ENCODE measurements at regions not wholly inside any gene's neighbourhood (a gene's known extent, or its start where the extent isn't known, plus 50 kb on each side); places are given as distances from the start of the nearest gene placed in this dataset.
"Not testable (repeated sequence)": the region's sequence is repeated elsewhere in the genome, so short reads cannot be mapped to it uniquely, and the experiment has no call there.

DNA sequence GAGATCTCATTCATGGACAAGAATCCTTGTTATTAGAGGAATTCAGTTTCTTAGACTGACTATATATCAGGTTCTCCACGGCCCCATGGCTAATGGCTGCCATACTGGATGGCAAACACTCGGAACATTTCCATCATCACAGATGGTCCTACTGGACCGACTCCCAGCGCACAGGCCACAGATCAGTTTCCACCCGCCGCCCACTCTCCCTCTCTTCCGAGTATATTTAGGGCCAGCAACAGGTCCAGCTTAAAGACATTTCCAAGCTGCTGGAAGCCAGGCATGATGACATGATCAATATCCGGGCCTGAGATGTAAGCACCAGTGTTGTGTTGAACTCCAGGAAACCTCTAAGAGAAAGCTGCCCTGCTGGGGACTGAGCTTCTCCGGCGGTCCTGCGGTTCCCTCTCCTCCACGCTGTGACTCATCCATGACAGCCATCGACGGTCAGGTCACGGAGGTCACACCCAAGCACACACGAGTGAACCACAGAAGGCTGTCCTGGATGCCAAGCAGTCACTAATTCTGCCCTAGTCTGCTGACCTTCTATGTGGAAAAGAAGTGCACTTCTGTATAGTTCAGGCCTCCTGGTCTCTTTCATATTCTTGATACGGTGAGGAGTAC is 64.4 kb upstream of the LPCAT1 start:
- not testable (repeated sequence) for DNase-seq (ENCODE audit: low spot score)

GRCh38 chr5:1583081-1583875 is 59.5 kb upstream of the LPCAT1 start:
- not testable (repeated sequence) for DNase-seq (ENCODE audit: low spot score)

DNA sequence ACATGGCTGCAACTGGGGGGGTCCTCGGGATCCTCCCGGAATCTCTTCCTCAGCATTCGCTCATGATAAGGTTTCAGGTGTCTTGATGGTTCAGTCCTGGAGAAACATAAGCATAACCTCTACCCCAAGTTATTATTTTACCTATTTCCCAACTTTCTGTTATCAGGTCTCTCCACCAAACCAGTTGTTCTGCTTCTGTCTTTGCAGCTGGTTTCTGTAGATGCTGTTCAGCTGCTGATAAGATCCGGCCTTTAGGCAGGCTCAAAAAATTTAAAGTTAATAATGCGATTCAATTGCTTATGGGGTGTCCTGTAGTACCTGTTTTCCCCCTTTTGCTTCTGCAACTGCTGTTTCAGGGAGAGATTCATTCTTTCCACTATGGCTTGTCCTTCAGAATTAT is 55.6 kb upstream of the LPCAT1 start:
- DNase-seq (ENCODE audit: low spot score): not testable (repeated sequence)

DNA sequence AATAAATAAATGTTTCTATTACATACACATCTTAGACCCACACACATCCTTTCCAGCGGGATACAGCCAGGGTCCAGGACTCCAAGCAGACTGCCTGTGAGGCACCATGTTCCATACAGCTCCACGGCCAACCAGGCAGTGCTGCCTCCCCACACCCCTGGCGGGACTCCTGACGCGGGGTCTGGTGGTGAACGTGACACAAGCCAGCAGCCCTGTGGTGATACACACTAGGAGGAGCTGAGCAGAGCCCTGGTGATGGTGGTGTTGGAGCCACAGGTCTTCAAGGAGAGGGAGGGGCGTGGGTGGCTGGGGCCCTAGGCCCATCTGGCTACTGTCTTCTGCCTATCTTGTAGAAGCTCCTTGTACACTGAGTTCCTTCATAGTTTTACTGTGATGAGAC is 53.1 kb upstream of the LPCAT1 start:
- not testable (repeated sequence) for DNase-seq (ENCODE audit: low spot score)

GRCh38 chr5:1575991-1576714 is 52.4 kb upstream of the LPCAT1 start:
- DNase-seq (ENCODE audit: low spot score): not testable (repeated sequence)

GRCh38 chr5:1575491-1575890 is 51.7 kb upstream of the LPCAT1 start:
- not testable (repeated sequence) for DNase-seq (ENCODE audit: low spot score)

DNA sequence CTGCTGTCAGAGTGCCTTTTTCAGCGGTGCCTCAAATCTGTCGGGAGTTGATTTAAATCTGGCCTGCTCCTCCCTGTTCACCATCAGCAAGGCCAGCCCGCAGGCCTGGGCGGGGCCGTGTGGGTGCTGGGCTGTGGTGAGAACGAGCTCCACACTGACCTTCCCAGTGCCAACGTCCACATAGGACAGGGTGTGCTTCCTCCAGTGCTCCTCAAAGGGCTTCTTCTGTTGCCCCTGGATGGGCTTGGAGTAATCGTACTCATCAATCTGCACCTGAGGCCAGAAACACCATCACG is 50.2 kb upstream of the LPCAT1 start:
- DNase-seq (ENCODE audit: low spot score): not testable (repeated sequence)

DNA sequence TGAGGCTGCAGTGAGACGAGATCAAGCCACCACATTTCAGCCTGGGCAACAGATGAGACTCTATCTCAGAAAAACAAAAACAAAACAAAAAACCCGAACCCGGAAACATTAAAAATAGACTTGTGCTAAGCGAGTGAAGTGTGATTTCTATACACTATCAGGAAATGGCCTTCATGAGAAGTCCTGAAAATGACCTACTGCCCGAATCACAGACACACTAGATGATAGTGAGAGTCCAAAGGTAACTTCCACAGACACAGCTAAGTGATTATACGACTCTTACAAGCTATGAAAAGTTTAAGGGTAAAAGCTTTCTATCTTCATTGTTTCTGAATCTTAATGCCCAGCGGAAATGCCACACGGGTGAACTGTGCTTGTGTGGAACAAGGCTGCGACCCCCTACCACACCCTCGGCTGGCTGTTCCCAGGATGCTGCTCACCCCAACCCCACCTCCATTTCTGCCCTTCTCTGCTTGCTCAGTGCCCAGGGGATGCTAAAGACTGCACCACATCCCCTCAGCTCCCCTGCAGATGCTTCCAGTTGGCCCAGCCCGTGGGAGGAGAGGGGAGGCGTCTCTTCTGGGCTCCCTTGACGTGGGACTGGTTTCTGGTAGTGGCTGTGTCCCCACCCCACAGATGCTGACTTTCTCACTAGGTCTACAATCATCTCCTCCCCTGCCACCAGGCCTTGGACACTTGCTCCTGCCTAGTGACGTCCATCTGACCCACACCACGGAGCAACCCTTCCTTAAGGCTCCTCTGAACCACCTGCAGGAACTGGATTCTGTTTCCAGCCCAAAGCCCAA is 49.7 kb upstream of the LPCAT1 start:
- not testable (repeated sequence) for DNase-seq (ENCODE audit: low spot score)

All from putamen (tissue), 1 donor.